ENCODE measurements at regions not wholly inside any gene's neighbourhood (a gene's known extent, or its start where the extent isn't known, plus 50 kb on each side); places are given as distances from the start of the nearest gene placed in this dataset.

- TF ChIP-seq CTCF (IDR thresholded peaks at IDR 0.05), result no peak
- no peak for TF ChIP-seq POLR2A (IDR thresholded peaks at IDR 0.05)
- no peak for TF ChIP-seq POLR2AphosphoS5 (IDR thresholded peaks at IDR 0.05)
These were observed 362.9 kb downstream of the SMOC2 start for GRCh38 chr6:168803874-168804273.

All from stomach (tissue), 4 donors.